PC-3 (cell line): ENCODE measurements at regions not wholly inside any gene's neighbourhood (a gene's known extent, or its start where the extent isn't known, plus 50 kb on each side); places are given as distances from the start of the nearest gene placed in this dataset.

Experiments used
- ATAC-seq: fragments of 200-7000 bp; cut with Tn5 transposase; 2 replicates; pipeline ENCODE4 v1.9.1; 2020; ENCODE audit warnings: mild to moderate bottlenecking, moderate library complexity
- BruUV-seq: library from RNA; stranded (reverse); fragments of 400-500 nt; replicated peaks from 2 replicates; lab custom pipeline; 2021; lab: Mats Ljungman, UMichigan
- CTCF ChIA-PET: fragments of 300-600 bp; sonication (Branson Sonifier 250); formaldehyde crosslinking; loops from one replicate; lab custom pipeline; 2022; ENCODE audit warnings: antibody characterized with exemption; lab: Charles Lee
- POLR2A ChIA-PET: fragments of 300-600 bp; sonication (Branson Sonifier 250); formaldehyde crosslinking; loops from one replicate; lab custom pipeline; 2022; ENCODE audit warnings: antibody characterized with exemption; ENCODE audit not compliant: unreplicated experiment; lab: Charles Lee
- DNase-seq: peaks from one replicate; pipeline ENCODE4 v3.0.0-alpha.2; 2015
- H2AFZ ChIP-seq: fragments of 300-600 bp; sonication (generic); 2 replicates; pipeline ENCODE4 v1.6.0; 2016; ENCODE audit warnings: antibody characterized with exemption, low read length
- H3F3A ChIP-seq: fragments of 300-600 bp; sonication (generic); one replicate; pipeline ENCODE4 v1.6.0; 2017; ENCODE audit warnings: antibody characterized with exemption, low read length, control low read depth, mild to moderate bottlenecking; ENCODE audit not compliant: unreplicated experiment
- H3K27ac ChIP-seq: fragments of 300-600 bp; sonication (generic); 2 replicates; pipeline ENCODE4 v1.5.1; 2016; ENCODE audit warnings: mild to moderate bottlenecking, low read length
- H3K27me3 ChIP-seq: fragments of 300-600 bp; sonication (generic); 2 replicates; pipeline ENCODE4 v1.6.1; 2016; ENCODE audit warnings: low read length, mixed read lengths
- H3K36me3 ChIP-seq: fragments of 300-600 bp; sonication (generic); 2 replicates; pipeline ENCODE4 v1.6.1; 2016; ENCODE audit warnings: low read depth, mixed run types, low read length, mixed read lengths
- H3K4me1 ChIP-seq: fragments of 300-600 bp; sonication (generic); 2 replicates; pipeline ENCODE4 v1.5.1; 2016; ENCODE audit warnings: low read length; ENCODE audit not compliant: insufficient read depth
- H3K4me2 ChIP-seq: fragments of 300-600 bp; sonication (generic); 2 replicates; pipeline ENCODE4 v1.6.0; 2016; ENCODE audit warnings: low read length
- H3K4me3 ChIP-seq: fragments of 300-600 bp; sonication (generic); 2 replicates; pipeline ENCODE4 v1.5.1; 2016; ENCODE audit warnings: mild to moderate bottlenecking, low read length, mixed read lengths
- H3K79me2 ChIP-seq: fragments of 300-600 bp; sonication (generic); 2 replicates; pipeline ENCODE4 v1.6.1; 2017; ENCODE audit warnings: low read length, mixed read lengths
- H3K9ac ChIP-seq: fragments of 300-600 bp; sonication (generic); 2 replicates; pipeline ENCODE4 v1.6.0; 2016; ENCODE audit warnings: mild to moderate bottlenecking, low read length
- H3K9me2 ChIP-seq: fragments of 300-600 bp; sonication (generic); replicated peaks from 2 replicates; pipeline ENCODE4 v1.6.1; 2016; ENCODE audit warnings: mixed run types, low read length, mixed read lengths
- H3K9me3 ChIP-seq: fragments of 300-600 bp; sonication (generic); 2 replicates; pipeline ENCODE4 v1.6.1; 2016; ENCODE audit warnings: low read length, mixed read lengths
- H4K20me1 ChIP-seq: fragments of 300-600 bp; sonication (generic); 2 replicates; pipeline ENCODE4 v1.6.1; 2016; ENCODE audit warnings: low read length, mixed read lengths
- CTCF ChIP-seq: fragments of 300-600 bp; sonication (generic); conservative IDR thresholded peaks from 2 replicates; pipeline ENCODE4 v1.5.1; 2017; ENCODE audit warnings: antibody characterized with exemption, low read depth, mild to moderate bottlenecking, low read length
- EZH2 ChIP-seq: fragments of 300-600 bp; sonication (generic); IDR thresholded peaks from one replicate; pipeline ENCODE4 v1.6.1; 2017; ENCODE audit warnings: antibody characterized with exemption, mild to moderate bottlenecking, low read length; ENCODE audit not compliant: unreplicated experiment
- EZH2phosphoT487 ChIP-seq: fragments of 300-600 bp; sonication (generic); IDR thresholded peaks from 2 replicates; pipeline ENCODE4 v1.6.1; 2018; ENCODE audit warnings: mild to moderate bottlenecking, antibody characterized with exemption, low read length, borderline replicate concordance
- intact Hi-C: fragments of 100-400 bp; cut with micrococcal nuclease; formaldehyde crosslinking; loops from 2 replicates; pipeline ENCODE4 v1.9.0; 2023

DNA sequence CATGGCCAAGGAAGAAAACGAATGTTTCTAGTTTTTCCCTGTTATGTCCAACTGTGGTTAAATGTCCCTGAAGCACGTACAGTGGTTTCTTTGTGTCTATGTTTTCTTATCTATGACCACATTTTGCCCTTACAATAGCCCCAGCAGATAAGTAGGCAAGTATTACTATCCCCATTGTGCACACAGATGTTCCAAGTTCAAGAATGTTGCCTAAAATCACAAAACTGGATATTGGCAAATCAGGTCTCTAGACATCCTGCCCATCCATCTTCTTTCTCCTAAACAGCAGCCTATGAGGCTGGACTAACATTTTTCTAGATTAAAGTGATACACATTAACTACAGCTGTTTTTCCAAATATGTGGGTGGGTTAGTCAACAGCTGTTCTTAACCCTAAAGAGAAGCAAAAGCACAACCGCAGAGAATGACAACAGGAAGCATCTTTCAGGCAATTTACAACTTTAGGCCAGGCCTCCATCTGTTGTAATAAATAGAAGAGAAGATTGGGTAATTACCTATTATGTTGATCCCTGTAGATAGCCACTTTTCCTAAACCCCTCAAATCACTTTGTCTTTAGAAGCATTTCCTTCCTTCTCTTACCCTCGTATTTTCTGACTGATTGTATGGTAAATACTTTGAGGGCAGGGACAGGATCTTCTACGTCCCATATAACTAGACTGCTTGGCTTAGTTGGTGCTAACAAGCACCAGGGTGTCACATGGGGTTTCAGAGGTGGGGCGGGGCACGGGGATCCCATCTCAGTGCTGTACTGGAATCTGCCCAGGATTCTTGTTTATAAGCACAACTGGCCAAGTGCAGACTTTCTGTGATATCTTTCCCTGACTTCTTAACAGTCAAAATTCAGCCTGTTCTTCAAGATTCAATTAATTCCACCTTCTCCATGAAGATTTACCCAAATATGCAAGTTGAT is 132.1 kb upstream of the SETBP1 start:
- no peaks in the 10 kb centered on the region for H3K79me2 ChIP-seq
- H3K4me3 ChIP-seq = no peak overlapping the region
- no peaks in the 10 kb centered on the region for H3K36me3 ChIP-seq
- no peaks in the 10 kb centered on the region for H3K27me3 ChIP-seq
- TF ChIP-seq CTCF = no peak
- no peak for TF ChIP-seq EZH2phosphoT487
- TF ChIP-seq EZH2 = no peak
- no TSS peak for BruUV-seq
- H2AFZ ChIP-seq = no peak overlapping the region
- intact Hi-C loops = no loop called here
- H3K9me2 ChIP-seq = no peaks in the 10 kb centered on the region
- no peaks in the 10 kb centered on the region for H3F3A ChIP-seq
- ATAC-seq (no peak), DNase-seq (no peak)
- H4K20me1 ChIP-seq = no peaks in the 10 kb centered on the region
- H3K9ac ChIP-seq = no peak overlapping the region
- POLR2A ChIA-PET = no interaction called here
- no peaks in the 10 kb centered on the region for H3K9me3 ChIP-seq
- H3K4me1 ChIP-seq = no peaks in the 10 kb centered on the region
- no peak overlapping the region for H3K4me2 ChIP-seq
- H3K27ac ChIP-seq = no peak overlapping the region
- CTCF ChIA-PET = no interaction called here

DNA sequence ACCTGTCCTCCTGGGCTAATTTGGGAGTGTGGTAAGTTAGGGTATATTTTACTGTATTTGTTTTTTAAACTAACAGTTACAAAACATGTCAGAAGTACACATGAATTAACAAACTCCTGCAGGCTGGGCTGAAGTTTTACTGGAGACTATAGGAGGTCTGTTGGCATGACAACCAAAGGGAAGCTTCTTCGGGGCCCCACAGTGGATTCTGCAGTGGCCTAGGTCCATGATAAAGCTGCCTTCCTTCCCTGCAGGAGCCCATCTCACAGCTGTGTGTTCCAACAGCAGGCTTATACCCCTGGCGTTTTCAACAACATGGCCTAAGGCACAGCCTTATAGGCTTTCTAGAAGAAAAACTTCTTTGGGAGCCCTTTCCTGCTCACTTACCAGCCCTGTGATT is 128.0 kb upstream of the SETBP1 start:
- Histone ChIP-seq H2AFZ (no peak overlapping the region), H3K4me3 (no peak overlapping the region), H3K4me1 (no peaks in the 10 kb centered on the region), H3K4me2 (no peak overlapping the region), H3K36me3 (no peaks in the 10 kb centered on the region), H3K27me3 (no peaks in the 10 kb centered on the region), H3K9me2 (no peaks in the 10 kb centered on the region), H4K20me1 (no peaks in the 10 kb centered on the region), H3K9ac (no peak overlapping the region), H3K9me3 (no peaks in the 10 kb centered on the region), H3K27ac (no peak overlapping the region), H3F3A (no peaks in the 10 kb centered on the region), H3K79me2 (no peaks in the 10 kb centered on the region)
- no peak for ATAC-seq
- ChIA-PET POLR2A (no interaction called here), CTCF (no interaction called here)
- TF ChIP-seq CTCF (no peak), EZH2 (no peak), EZH2phosphoT487 (no peak)
- no TSS peak for BruUV-seq
- DNase-seq = no peak
- intact Hi-C loops = no loop called here

- Histone ChIP-seq H3K9me3 (no peaks in the 10 kb centered on the region), H3K27ac (no peak overlapping the region), H3K4me3 (no peak overlapping the region), H3K79me2 (no peaks in the 10 kb centered on the region), H3F3A (no peaks in the 10 kb centered on the region), H4K20me1 (no peaks in the 10 kb centered on the region), H3K27me3 (no peaks in the 10 kb centered on the region), H3K9me2 (no peaks in the 10 kb centered on the region), H3K9ac (no peak overlapping the region), H2AFZ (no peak overlapping the region), H3K4me2 (no peak overlapping the region), H3K4me1 (no peaks in the 10 kb centered on the region), H3K36me3 (no peaks in the 10 kb centered on the region)
- CTCF ChIA-PET = no interaction called here
- no peak for TF ChIP-seq EZH2
- TF ChIP-seq EZH2phosphoT487 = no peak
- no peak for TF ChIP-seq CTCF
- POLR2A ChIA-PET = no interaction called here
- BruUV-seq = no TSS peak
- intact Hi-C loops = no loop called here
- DNase-seq = no peak
- no peak for ATAC-seq
Measured at GRCh38 chr18:44556296-44556695, 124.4 kb upstream of the SETBP1 start.
